H54 (cell line): ENCODE measurements at regions not wholly inside any gene's neighbourhood (a gene's known extent, or its start where the extent isn't known, plus 50 kb on each side); places are given as distances from the start of the nearest gene placed in this dataset.
A peak's percentile ranks its signal among the peaks of the same experiment; 100 is the strongest.

ENCODE experiments used
- DNase-seq: peaks from one replicate; pipeline ENCODE4 v3.0.0; 2011; ENCODE audit warnings: low spot score, mixed read lengths; ENCODE audit not compliant: insufficient read length
- FAIRE-seq: peaks from 3 replicates; lab custom pipeline; 2011; peaks lifted over from hg19 to GRCh38; lab: Jason Lieb, UNC
- POLR2A ChIP-seq: IDR thresholded peaks from 2 replicates; pipeline ENCODE4 v1.6.1; 2011; ENCODE audit warnings: low read depth, mild to moderate bottlenecking, low read length

GRCh38 chr11:116427337-116427902 lies 345.4 kb downstream of the BUD13 start:
- DNase-seq (no peak), FAIRE-seq (no peak)
- TF ChIP-seq POLR2A = no peak

GRCh38 chr11:116426761-116427160 lies 346.0 kb downstream of the BUD13 start:
- no peak for FAIRE-seq
- no peak for TF ChIP-seq POLR2A
- no peak for DNase-seq

GRCh38 chr11:116424615-116425261 lies 348.0 kb downstream of the BUD13 start:
- FAIRE-seq = no peak
- no peak for DNase-seq

GRCh38 chr11:116422956-116423600 lies 349.7 kb downstream of the BUD13 start:
- DNase-seq (no peak), FAIRE-seq (no peak)
- no peak for TF ChIP-seq POLR2A

More at GRCh38 chr11:116424615-116425261, 348.0 kb downstream of the BUD13 start:
- TF ChIP-seq POLR2A = no peak

- DNase-seq = no peak
- TF ChIP-seq POLR2A = no peak
- no peak for FAIRE-seq
Measured at GRCh38 chr11:116422556-116422955, 350.2 kb downstream of the BUD13 start.

- FAIRE-seq (no peak), DNase-seq (no peak)
- no peak for TF ChIP-seq POLR2A
Measured at GRCh38 chr11:116421529-116422185, 351.1 kb downstream of the BUD13 start.

GRCh38 chr11:116420770-116421528 lies 351.8 kb downstream of the BUD13 start:
- DNase-seq = peak; percentile 4
- TF ChIP-seq POLR2A = no peak
- no peak for FAIRE-seq

- DNase-seq (no peak), FAIRE-seq (no peak)
- TF ChIP-seq POLR2A = no peak
Measured at GRCh38 chr11:116420030-116420429, 352.8 kb downstream of the BUD13 start.

GRCh38 chr11:116418388-116419041 lies 354.3 kb downstream of the BUD13 start:
- no peak for DNase-seq
- FAIRE-seq = no peak
- TF ChIP-seq POLR2A = no peak

GRCh38 chr11:116416852-116417251 lies 355.9 kb downstream of the BUD13 start:
- no peak for TF ChIP-seq POLR2A
- FAIRE-seq = no peak

GRCh38 chr11:116415095-116415494 lies 357.7 kb downstream of the BUD13 start:
- no peak for TF ChIP-seq POLR2A
- DNase-seq = no peak
- no peak for FAIRE-seq

More at GRCh38 chr11:116416852-116417251, 355.9 kb downstream of the BUD13 start:
- DNase-seq = no peak

- no peak for TF ChIP-seq POLR2A
- DNase-seq (no peak), FAIRE-seq (no peak)
Measured at GRCh38 chr11:116414357-116414880, 358.4 kb downstream of the BUD13 start.

GRCh38 chr11:116413301-116414242 lies 359.2 kb downstream of the BUD13 start:
- TF ChIP-seq POLR2A = no peak
- FAIRE-seq = no peak
- DNase-seq = no peak
